Spleen (tissue), 11 donors: ENCODE measurements at regions not wholly inside any gene's neighbourhood (a gene's known extent, or its start where the extent isn't known, plus 50 kb on each side); places are given as distances from the start of the nearest gene placed in this dataset.

Experiments
- DNase-seq: peaks from one replicate; pipeline ENCODE4 v3.0.0-alpha.2; 2020
- H3K27ac ChIP-seq, 8 donors: fragments of 200-600 bp; sonication (generic) in 7 of 8; 1 replicate in 4 of 8; 2 replicates in 4 of 8; pipeline versions ENCODE4 v1.5.0 to v1.8.0; 2016 to 2021; ENCODE audit warnings: inconsistent platforms in 4 of 8, mild to moderate bottlenecking in 4 of 8, moderate library complexity in 1 of 8
- H3K27me3 ChIP-seq, 7 donors: fragments of 200-600 bp; sonication (generic) in 6 of 7; replicated peaks in 1 of 7; 1 replicate in 4 of 7; 2 replicates in 3 of 7; pipeline versions ENCODE4 v1.5.0 to v1.8.0; 2016 to 2021; ENCODE audit warnings: inconsistent platforms in 3 of 7, mild to moderate bottlenecking in 1 of 7
- H3K36me3 ChIP-seq, 6 donors: fragments of 200-600 bp; sonication (generic) in 5 of 6; 1 replicate in 4 of 6; 2 replicates in 2 of 6; pipeline versions ENCODE4 v1.5.0 to v1.8.0; 2016 to 2021; ENCODE audit warnings: inconsistent platforms in 2 of 6
- H3K4me1 ChIP-seq, 6 donors: fragments of 200-600 bp; sonication (generic) in 5 of 6; 1 replicate in 3 of 6; 2 replicates in 3 of 6; pipeline versions ENCODE4 v1.5.0 to v1.8.0; 2016 to 2021; ENCODE audit warnings: inconsistent platforms in 3 of 6
- H3K4me3 ChIP-seq, 8 donors: fragments of 200-600 bp; sonication (generic) in 7 of 8; 1 replicate in 4 of 8; 2 replicates in 4 of 8; pipeline versions ENCODE4 v1.5.0 to v1.8.0; 2016 to 2021; ENCODE audit warnings: inconsistent platforms in 4 of 8, mild to moderate bottlenecking in 4 of 8, moderate library complexity in 2 of 8
- H3K9me3 ChIP-seq, 8 donors: fragments of 200-600 bp; sonication (generic) in 7 of 8; 1 replicate in 4 of 8; 2 replicates in 4 of 8; pipeline versions ENCODE4 v1.5.0 to v1.8.0; 2016 to 2021; ENCODE audit warnings: inconsistent platforms in 4 of 8
- CTCF ChIP-seq, 11 experiments: fragments of 200-600 bp in 7 of 11; fragments of 450-650 bp in 4 of 11; sonication (generic) in 4 of 11; IDR thresholded peaks in 8 of 11; conservative IDR thresholded peaks in 3 of 11; 1 replicate in 7 of 11; 2 replicates in 4 of 11; pipeline versions ENCODE4 v1.4.0 to v1.8.0; 2016 to 2021; ENCODE audit warnings: antibody characterized with exemption in 11 of 11, inconsistent platforms in 4 of 11, mild to moderate bottlenecking in 1 of 11
- POLR2A ChIP-seq, 3 donors: fragments of 450-650 bp; IDR thresholded peaks; one replicate each; pipeline ENCODE4 v1.5.1; 2017; ENCODE audit warnings: antibody characterized with exemption in 3 of 3, mild to moderate bottlenecking in 1 of 3
- POLR2AphosphoS5 ChIP-seq, 3 donors: sonication (generic); formaldehyde crosslinking; IDR thresholded peaks; one replicate each; pipeline ENCODE4 v1.5.1; 2017; ENCODE audit warnings: antibody characterized with exemption in 3 of 3
- WGBS, 5 donors: extraction: QIAGEN DNeasy Blood & Tissue Kit in 3 of 5; methylation state at CpG; one replicate each; pipeline versions ENCODE4 v1.1.5 to v1.1.7; 2013 to 2018; 5-methylcytosine and 5-hydroxymethylcytosine counted together
- intact Hi-C: fragments of 100-400 bp; cut with DNase I; formaldehyde crosslinking; loops from one replicate; pipeline ENCODE4 v1.15.0; 2023; ENCODE audit warnings: low total_unique reads
- donor health status: healthy with polysubstance abuse.
- donor health status: DM: no; HTN: no; CAD: no; lungs with moderate emphysema.
- donor health status: DM: no; HTN: no; CAD: no.
- donor health status: Bipolar disorder and iron deficiency.
- donor health status: healthy.
- donor health status: DM: no; HTN: no; CAD: no.
- donor health status: DM: yes; HTN: yes; CAD: no.

GRCh38 chr11:70620510-70621184 lies 222.3 kb downstream of the CTTN start:
- intact Hi-C loops: no loop called here
- WGBS, 5 donors: 89 to 94% (median 92%) methylated on average over 11 to 12 of the region's 12 CpGs

GRCh38 chr11:70621241-70621640 lies 222.9 kb downstream of the CTTN start:
- 86 to 95% (median 93%) methylated on average over 6 of the region's 6 CpGs for WGBS, 5 donors
- no peak for DNase-seq

More at GRCh38 chr11:70620510-70621184, 222.3 kb downstream of the CTTN start:
- TF ChIP-seq POLR2AphosphoS5 (IDR thresholded peaks at IDR 0.05): no peak
- TF ChIP-seq POLR2A (IDR thresholded peaks at IDR 0.05): no peak
- TF ChIP-seq CTCF (IDR thresholded peaks at IDR 0.05 in 8 of 11, conservative IDR thresholded peaks at IDR 0.05 in 3 of 11): no peak
- no peaks in the 10 kb centered on the region for H3K36me3 ChIP-seq
- no peak for DNase-seq
- H3K27ac ChIP-seq: no peak overlapping the region
- H3K27me3 ChIP-seq: peaks cover 0 to 12% (median 0%) of the 10 kb centered on the region in 7 donors
- H3K4me3 ChIP-seq: no peak overlapping the region
- H3K4me1 ChIP-seq: peaks cover 0 to 10% (median 2%) of the 10 kb centered on the region in 6 donors
- H3K9me3 ChIP-seq: peaks cover 0 to 22% (median 4%) of the 10 kb centered on the region in 8 donors

GRCh38 chr11:70622091-70622490 lies 223.8 kb downstream of the CTTN start:
- Histone ChIP-seq H3K9me3 (peaks cover 0 to 12% (median 0%) of the 10 kb centered on the region in 8 donors), H3K27ac (no peak overlapping the region), H3K36me3 (no peaks in the 10 kb centered on the region), H3K4me1 (peaks cover 0 to 10% (median 2%) of the 10 kb centered on the region in 6 donors), H3K4me3 (no peak overlapping the region), H3K27me3 (peaks cover 0 to 14% (median 0%) of the 10 kb centered on the region in 7 donors)
- DNase-seq: no peak
- TF ChIP-seq POLR2A (IDR thresholded peaks at IDR 0.05) (no peak), CTCF (IDR thresholded peaks at IDR 0.05 in 8 of 11, conservative IDR thresholded peaks at IDR 0.05 in 3 of 11) (no peak), POLR2AphosphoS5 (IDR thresholded peaks at IDR 0.05) (no peak)
- 86 to 93% (median 91%) methylated on average over 5 to 9 of the region's 9 CpGs for WGBS, 5 donors
- intact Hi-C loops: no loop called here

More at GRCh38 chr11:70621241-70621640, 222.9 kb downstream of the CTTN start:
- Histone ChIP-seq H3K4me1 (peaks cover 0 to 10% (median 2%) of the 10 kb centered on the region in 6 donors), H3K27ac (no peak overlapping the region), H3K27me3 (peaks cover 0 to 12% (median 0%) of the 10 kb centered on the region in 7 donors), H3K9me3 (peaks cover 0 to 16% (median 0%) of the 10 kb centered on the region in 8 donors), H3K36me3 (no peaks in the 10 kb centered on the region), H3K4me3 (no peak overlapping the region)
- intact Hi-C loops: no loop called here
- TF ChIP-seq POLR2A (IDR thresholded peaks at IDR 0.05) (no peak), POLR2AphosphoS5 (IDR thresholded peaks at IDR 0.05) (no peak), CTCF (IDR thresholded peaks at IDR 0.05 in 8 of 11, conservative IDR thresholded peaks at IDR 0.05 in 3 of 11) (no peak)

GRCh38 chr11:70623906-70624597 lies 225.7 kb downstream of the CTTN start:
- intact Hi-C loops: no loop called here
- no peaks in the 10 kb centered on the region for H3K36me3 ChIP-seq
- WGBS, 5 donors: 51 to 68% (median 67%) methylated on average over 5 to 9 of the region's 9 CpGs
- no peak overlapping the region for H3K4me3 ChIP-seq
- peaks cover 0 to 33% (median 0%) of the 10 kb centered on the region in 7 donors for H3K27me3 ChIP-seq
- H3K27ac ChIP-seq: no peak overlapping the region
- H3K4me1 ChIP-seq: peaks cover 0 to 21% (median 8%) of the 10 kb centered on the region in 6 donors
- peaks cover 0 to 12% (median 0%) of the 10 kb centered on the region in 8 donors for H3K9me3 ChIP-seq
- TF ChIP-seq POLR2AphosphoS5 (IDR thresholded peaks at IDR 0.05) (no peak), POLR2A (IDR thresholded peaks at IDR 0.05) (no peak), CTCF (IDR thresholded peaks at IDR 0.05 in 8 of 11, conservative IDR thresholded peaks at IDR 0.05 in 3 of 11) (no peak)
- DNase-seq: no peak
